22Rv1 (cell line): ENCODE measurements at regions not wholly inside any gene's neighbourhood (a gene's known extent, or its start where the extent isn't known, plus 50 kb on each side); places are given as distances from the start of the nearest gene placed in this dataset.

Source experiments
- CTCF ChIP-seq: fragments of 450-650 bp; IDR thresholded peaks from 2 replicates; pipeline ENCODE4 v1.5.1; 2017; ENCODE audit warnings: mild to moderate bottlenecking
- ZFX ChIP-seq: fragments of 450-650 bp; IDR thresholded peaks from 2 replicates; pipeline ENCODE4 v1.6.1; 2017; ENCODE audit warnings: antibody characterized with exemption, borderline replicate concordance

- TF ChIP-seq CTCF = peak; percentile 4; the same call in 1 of the 2 replicates
- TF ChIP-seq ZFX = no peak
Measured at GRCh38 chr16:6349725-6350124, 982.9 kb upstream of the RBFOX1 start.
